HCT116 (cell line): ENCODE measurements at regions not wholly inside any gene's neighbourhood (a gene's known extent, or its start where the extent isn't known, plus 50 kb on each side); places are given as distances from the start of the nearest gene placed in this dataset.
"Not testable (repeated sequence)": the region's sequence is repeated elsewhere in the genome, so short reads cannot be mapped to it uniquely, and the experiment has no call there.

Experiments
- ATAC-seq: fragments of 200-7000 bp; cut with Tn5 transposase; 2 replicates; pipeline ENCODE4 v1.9.1; 2020; ENCODE audit warnings: mild to moderate bottlenecking, moderate library complexity
- BruUV-seq: library from RNA; stranded (reverse); fragments of 400-500 nt; replicated peaks from 2 replicates; lab custom pipeline; 2021; lab: Mats Ljungman, UMichigan
- CTCF ChIA-PET: fragments of 300-600 bp; sonication (Branson Sonifier 250); formaldehyde crosslinking; loops from one replicate; lab custom pipeline; 2021; ENCODE audit warnings: antibody characterized with exemption; lab: Charles Lee
- POLR2A ChIA-PET: fragments of 300-600, 350-600 bp; sonication (Branson Sonifier 250); formaldehyde crosslinking; loops from one replicate; lab custom pipeline; 2021; ENCODE audit warnings: antibody characterized with exemption; lab: Charles Lee
- RAD21 ChIA-PET, 2 experiments: fragments of 300-600 bp; sonication (Branson Sonifier 250); formaldehyde crosslinking; loops; one replicate each; lab custom pipeline; 2023; ENCODE audit warnings: low total read pairs in 2 of 2; ENCODE audit not compliant: uncharacterized antibody in 2 of 2, unreplicated experiment in 2 of 2, low non-redundant PET in 1 of 2; lab: Charles Lee
- DNase-seq: peaks from one replicate; pipeline ENCODE4 v3.0.0-alpha.2; 2010; ENCODE audit warnings: low read depth, low spot score
- H2AFZ ChIP-seq: fragments of 200-600 bp; shearing (Covaris generic), sonication (generic); 2 replicates; pipeline ENCODE4 v1.6.1; 2017; ENCODE audit warnings: low read depth, mixed run types, mixed read lengths, antibody characterized with exemption, low read length; ENCODE audit not compliant: poor library complexity, severe bottlenecking
- H3K27ac ChIP-seq: 2 replicates; pipeline ENCODE4 v1.5.1; 2012; ENCODE audit warnings: low read depth, low read length
- H3K27me3 ChIP-seq: fragments of 200-600 bp; sonication (generic); 2 replicates; pipeline ENCODE4 v1.6.1; 2016; ENCODE audit warnings: mixed run types, low read length, mixed read lengths; ENCODE audit not compliant: insufficient read depth
- H3K36me3 ChIP-seq, 2 experiments: fragments of 200-500 bp in 1 of 2; fragments of 200-600 bp in 1 of 2; sonication (Bioruptor generic) in 1 of 2; sonication (generic) in 1 of 2; 2 replicates each; pipeline versions ENCODE4 v1.5.1 to v1.6.1; 2014 to 2016; ENCODE audit warnings: low read length in 2 of 2, inconsistent platforms in 1 of 2, mixed read lengths in 1 of 2, mixed run types in 1 of 2; ENCODE audit not compliant: insufficient read depth in 2 of 2, control insufficient read depth in 1 of 2
- H3K4me1 ChIP-seq, 2 experiments: fragments of 200-600 bp in 1 of 2; sonication (generic) in 1 of 2; 2 replicates each; pipeline versions ENCODE4 v1.5.1 to v1.6.1; 2012 to 2017; ENCODE audit warnings: low read length in 2 of 2, inconsistent platforms in 1 of 2, mild to moderate bottlenecking in 1 of 2, mixed read lengths in 1 of 2, mixed run types in 1 of 2, moderate library complexity in 1 of 2; ENCODE audit not compliant: insufficient read depth in 2 of 2, control insufficient read depth in 1 of 2
- H3K4me2 ChIP-seq: fragments of 200-600 bp; sonication (generic); 2 replicates; pipeline ENCODE4 v1.6.1; 2017; ENCODE audit warnings: mixed run types, low read length, mixed read lengths
- H3K4me3 ChIP-seq, 2 experiments: fragments of 200-600 bp in 1 of 2; sonication (generic) in 1 of 2; replicated peaks in 1 of 2; 2 replicates each; pipeline ENCODE4 v1.5.1; 2011 to 2016; ENCODE audit warnings: low read length in 2 of 2, control low read depth in 1 of 2, low read depth in 1 of 2, mild to moderate bottlenecking in 1 of 2, mixed read lengths in 1 of 2, mixed run types in 1 of 2
- H3K79me2 ChIP-seq: fragments of 200-600 bp; sonication (generic); 2 replicates; pipeline ENCODE4 v1.6.1; 2017; ENCODE audit warnings: mild to moderate bottlenecking, mixed run types, low read length, moderate library complexity, mixed read lengths; ENCODE audit not compliant: insufficient read depth
- H3K9ac ChIP-seq: fragments of 200-600 bp; sonication (generic); 2 replicates; pipeline ENCODE4 v1.6.1; 2016; ENCODE audit warnings: low read length, mixed read lengths
- H3K9me2 ChIP-seq: fragments of 200-600 bp; sonication (generic), shearing (Covaris generic); 2 replicates; pipeline ENCODE4 v1.6.1; 2017; ENCODE audit warnings: mixed run types, mild to moderate bottlenecking, moderate library complexity; ENCODE audit not compliant: insufficient read depth
- H3K9me3 ChIP-seq, 2 experiments: fragments of 200-500 bp in 1 of 2; fragments of 200-600 bp in 1 of 2; sonication (Bioruptor generic) in 1 of 2; sonication (generic) in 1 of 2; 2 replicates each; pipeline ENCODE4 v1.6.1; 2014 to 2017; ENCODE audit warnings: low read length in 2 of 2, mixed read lengths in 2 of 2, inconsistent platforms in 1 of 2, low read depth in 1 of 2, mild to moderate bottlenecking in 1 of 2, mixed run types in 1 of 2, moderate library complexity in 1 of 2; ENCODE audit not compliant: control insufficient read depth in 1 of 2, insufficient read depth in 1 of 2
- H4K20me1 ChIP-seq: fragments of 200-600 bp; sonication (generic), shearing (Covaris generic); 2 replicates; pipeline ENCODE4 v1.6.1; 2017; ENCODE audit warnings: mixed run types, mild to moderate bottlenecking, moderate library complexity; ENCODE audit not compliant: insufficient read depth
- RAD21 ChIP-seq: IDR thresholded peaks from 2 replicates; pipeline ENCODE4 v1.6.1; 2012; ENCODE audit warnings: low read depth, mild to moderate bottlenecking
- ZNF274 ChIP-seq: fragments of 200-500 bp; sonication (Bioruptor generic); IDR thresholded peaks from 2 replicates; pipeline ENCODE4 v1.6.1; 2014; ENCODE audit warnings: mild to moderate bottlenecking, low read depth, low read length, inconsistent platforms
- intact Hi-C: fragments of 100-400 bp; cut with micrococcal nuclease; formaldehyde crosslinking; loops from 2 replicates; pipeline ENCODE4 v1.10.0; 2022

GRCh38 chr18:77407733-77408132 lies 158.1 kb downstream of the GALR1 start:
- intact Hi-C loops = no loop called here
- Histone ChIP-seq H3K9me2 (no peaks in the 10 kb centered on the region), H3K9ac (no peak overlapping the region), H3K4me1 (no peaks in the 10 kb centered on the region), H4K20me1 (no peaks in the 10 kb centered on the region), H3K27me3 (no peaks in the 10 kb centered on the region), H3K9me3 (no peaks in the 10 kb centered on the region), H3K27ac (no peak overlapping the region), H2AFZ (no peak overlapping the region), H3K36me3 (no peaks in the 10 kb centered on the region), H3K4me2 (no peak overlapping the region), H3K4me3 (no peak overlapping the region), H3K79me2 (no peaks in the 10 kb centered on the region)
- RAD21 ChIA-PET = no interaction called here
- BruUV-seq = no TSS peak
- DNase-seq (no peak), ATAC-seq (no peak)
- CTCF ChIA-PET = no interaction called here
- POLR2A ChIA-PET = no interaction called here
- TF ChIP-seq RAD21 = peak; percentile 26; the same call in 1 of the 2 replicates
- no peak for TF ChIP-seq ZNF274

GRCh38 chr18:77421546-77421945 lies 171.9 kb downstream of the GALR1 start:
- CTCF ChIA-PET, RAD21 ChIA-PET, H3K9me3 ChIP-seq, H3K4me2 ChIP-seq, DNase-seq, H3K4me3 ChIP-seq, POLR2A ChIA-PET, H2AFZ ChIP-seq, ATAC-seq, H3K4me1 ChIP-seq, H3K9me2 ChIP-seq, H3K9ac ChIP-seq, H3K36me3 ChIP-seq, H3K27me3 ChIP-seq, BruUV-seq, H4K20me1 ChIP-seq, H3K27ac ChIP-seq, H3K79me2 ChIP-seq, intact Hi-C loops: not testable (repeated sequence)
